ENCODE measurements at regions not wholly inside any gene's neighbourhood (a gene's known extent, or its start where the extent isn't known, plus 50 kb on each side); places are given as distances from the start of the nearest gene placed in this dataset.
"Not testable (repeated sequence)": the region's sequence is repeated elsewhere in the genome, so short reads cannot be mapped to it uniquely, and the experiment has no call there.

DNA sequence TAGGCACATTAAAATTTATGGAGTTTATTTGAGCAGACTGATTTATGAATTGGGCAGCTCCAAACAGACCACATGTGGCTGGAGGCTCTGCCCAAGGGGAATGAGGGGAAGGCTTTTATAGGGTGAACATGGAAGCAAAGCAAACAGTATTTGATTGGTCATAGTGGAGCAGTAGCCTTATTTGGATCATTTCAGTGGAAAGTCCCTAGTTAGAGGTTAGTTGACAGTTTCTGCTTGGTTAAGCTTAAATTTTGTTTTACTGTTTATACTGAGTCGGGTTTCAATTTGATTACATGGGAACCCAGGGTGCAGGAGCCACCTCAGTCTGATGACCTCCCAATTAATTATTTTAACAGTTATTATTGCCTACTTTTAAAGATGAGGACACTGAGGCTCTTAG, 140.5 kb downstream of the NDFIP2 start:
- DNase-seq = no peak

DNA sequence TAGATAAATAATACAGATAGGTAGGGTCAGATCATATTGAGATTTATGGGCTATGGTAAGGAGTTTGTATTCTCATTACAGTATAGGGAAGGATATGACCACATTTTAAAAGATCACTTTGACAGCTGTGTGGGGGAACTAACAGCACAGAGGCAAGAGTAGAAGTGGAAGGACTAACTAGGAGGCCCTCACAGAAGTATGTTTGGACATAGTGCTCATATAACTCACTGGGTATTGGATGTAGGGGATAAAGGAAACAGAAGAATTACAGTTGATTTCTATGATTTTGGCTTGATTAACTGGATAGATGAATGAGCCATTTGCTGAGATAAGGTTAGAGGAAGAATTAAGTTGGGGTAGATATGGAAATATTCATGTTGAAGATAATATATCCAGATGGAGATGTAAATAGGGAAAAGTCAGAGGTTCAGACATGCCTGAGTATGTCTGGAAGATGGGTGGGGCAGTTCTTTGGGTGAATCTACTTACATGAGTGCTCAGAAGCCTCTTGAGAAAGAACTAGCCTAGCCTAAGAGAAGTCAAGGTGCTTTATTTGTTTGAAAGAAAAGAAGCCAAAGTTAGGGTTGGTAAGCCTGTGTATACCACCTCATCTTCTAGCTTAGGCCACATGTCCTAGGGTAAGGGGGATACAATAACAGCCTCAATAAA, 133.4 kb downstream of the NDFIP2 start:
- no peak for DNase-seq

DNA sequence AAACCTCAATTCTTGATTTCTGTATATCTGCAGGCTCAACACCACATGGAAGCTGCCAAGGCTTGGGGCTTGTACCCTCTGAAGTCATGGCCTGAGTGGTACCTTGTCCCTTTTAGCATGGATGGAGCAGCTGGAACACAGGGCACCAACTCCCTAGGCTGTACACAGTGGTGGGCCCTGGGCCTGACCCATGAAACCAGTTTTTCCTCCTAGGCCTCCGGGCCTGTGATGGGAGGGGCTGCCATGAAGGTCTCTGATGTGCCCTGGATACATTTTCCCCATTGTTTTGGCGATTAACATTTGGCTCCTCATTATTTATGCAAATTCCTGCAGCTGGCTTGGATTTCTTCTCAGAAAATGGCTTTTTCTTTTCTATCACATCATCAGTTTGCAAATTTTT, 131.6 kb downstream of the NDFIP2 start:
- no peak for DNase-seq

DNA sequence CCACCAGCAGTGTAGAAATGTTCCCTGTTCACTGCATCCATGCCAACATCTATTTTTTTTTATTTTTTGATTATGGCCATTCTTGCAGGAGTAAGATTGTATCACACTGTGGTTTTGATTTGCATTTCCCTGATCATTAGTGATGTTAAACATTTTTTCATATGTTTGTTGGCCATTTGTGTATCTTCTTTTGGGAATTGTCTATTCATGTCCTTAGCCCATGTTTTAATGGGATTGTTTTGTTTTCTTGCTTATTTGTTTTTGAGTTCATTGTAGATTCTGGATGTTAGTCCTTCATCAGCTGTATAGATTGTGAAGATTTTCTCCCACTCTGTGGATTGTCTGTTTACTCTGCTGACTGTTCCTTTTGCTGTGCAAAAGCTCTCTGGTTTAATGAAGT, 126.9 kb downstream of the NDFIP2 start:
- not testable (repeated sequence) for DNase-seq
